Breast epithelium (tissue), 3 donors: ENCODE measurements at regions not wholly inside any gene's neighbourhood (a gene's known extent, or its start where the extent isn't known, plus 50 kb on each side); places are given as distances from the start of the nearest gene placed in this dataset.

Experiments used
- POLR2A ChIP-seq: fragments of 450-650 bp; IDR thresholded peaks from one replicate; pipeline ENCODE4 v1.6.1; 2016; ENCODE audit warnings: antibody characterized with exemption, mild to moderate bottlenecking, moderate library complexity
- POLR2AphosphoS5 ChIP-seq, 3 donors: sonication (generic); formaldehyde crosslinking; IDR thresholded peaks; one replicate each; pipeline ENCODE4 v1.6.1; 2017; ENCODE audit warnings: antibody characterized with exemption in 3 of 3
- TF ChIP-seq, protein P1 (sequence below), 3 donors: fragments of 450-650 bp; IDR thresholded peaks; one replicate each; pipeline ENCODE4 v1.5.1; 2016 to 2017; ENCODE audit warnings: antibody characterized with exemption in 3 of 3, mild to moderate bottlenecking in 3 of 3, moderate library complexity in 3 of 3

DNA sequence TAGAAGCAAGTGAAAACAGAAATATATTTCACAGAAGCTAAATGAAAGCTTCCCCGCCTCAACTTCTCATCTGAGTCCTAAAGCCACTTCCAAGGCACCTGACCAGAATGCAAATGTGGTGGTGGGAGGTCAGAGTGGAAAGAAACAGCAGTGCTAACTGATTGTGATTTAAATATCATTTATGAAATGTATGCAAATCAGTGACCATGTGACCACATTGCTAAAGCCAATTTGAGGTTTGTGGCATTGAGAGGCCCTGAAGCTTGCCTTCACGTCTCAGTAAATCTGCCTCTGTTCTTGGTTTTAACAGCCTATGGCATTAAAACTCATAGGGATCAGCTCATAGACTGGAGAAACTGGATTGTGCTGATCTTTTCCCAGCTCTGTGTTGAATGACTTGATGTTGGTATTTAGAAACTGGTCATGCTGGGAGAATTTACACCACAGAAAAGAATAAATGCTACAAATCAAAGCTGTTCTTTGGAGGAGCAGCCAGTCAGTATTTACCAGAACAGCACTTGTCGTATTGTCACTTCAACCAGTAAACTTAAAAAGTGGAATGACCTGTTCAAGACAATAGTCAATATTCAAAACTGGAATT lies 481.4 kb upstream of the ALCAM start:
- TF ChIP-seq, protein P1, sequence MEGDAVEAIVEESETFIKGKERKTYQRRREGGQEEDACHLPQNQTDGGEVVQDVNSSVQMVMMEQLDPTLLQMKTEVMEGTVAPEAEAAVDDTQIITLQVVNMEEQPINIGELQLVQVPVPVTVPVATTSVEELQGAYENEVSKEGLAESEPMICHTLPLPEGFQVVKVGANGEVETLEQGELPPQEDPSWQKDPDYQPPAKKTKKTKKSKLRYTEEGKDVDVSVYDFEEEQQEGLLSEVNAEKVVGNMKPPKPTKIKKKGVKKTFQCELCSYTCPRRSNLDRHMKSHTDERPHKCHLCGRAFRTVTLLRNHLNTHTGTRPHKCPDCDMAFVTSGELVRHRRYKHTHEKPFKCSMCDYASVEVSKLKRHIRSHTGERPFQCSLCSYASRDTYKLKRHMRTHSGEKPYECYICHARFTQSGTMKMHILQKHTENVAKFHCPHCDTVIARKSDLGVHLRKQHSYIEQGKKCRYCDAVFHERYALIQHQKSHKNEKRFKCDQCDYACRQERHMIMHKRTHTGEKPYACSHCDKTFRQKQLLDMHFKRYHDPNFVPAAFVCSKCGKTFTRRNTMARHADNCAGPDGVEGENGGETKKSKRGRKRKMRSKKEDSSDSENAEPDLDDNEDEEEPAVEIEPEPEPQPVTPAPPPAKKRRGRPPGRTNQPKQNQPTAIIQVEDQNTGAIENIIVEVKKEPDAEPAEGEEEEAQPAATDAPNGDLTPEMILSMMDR (IDR thresholded peaks at IDR 0.05): no peak
- TF ChIP-seq POLR2A: no peak
- TF ChIP-seq POLR2AphosphoS5 (IDR thresholded peaks at IDR 0.05): no peak
